ENCODE measurements at regions not wholly inside any gene's neighbourhood (a gene's known extent, or its start where the extent isn't known, plus 50 kb on each side); places are given as distances from the start of the nearest gene placed in this dataset.

DNA sequence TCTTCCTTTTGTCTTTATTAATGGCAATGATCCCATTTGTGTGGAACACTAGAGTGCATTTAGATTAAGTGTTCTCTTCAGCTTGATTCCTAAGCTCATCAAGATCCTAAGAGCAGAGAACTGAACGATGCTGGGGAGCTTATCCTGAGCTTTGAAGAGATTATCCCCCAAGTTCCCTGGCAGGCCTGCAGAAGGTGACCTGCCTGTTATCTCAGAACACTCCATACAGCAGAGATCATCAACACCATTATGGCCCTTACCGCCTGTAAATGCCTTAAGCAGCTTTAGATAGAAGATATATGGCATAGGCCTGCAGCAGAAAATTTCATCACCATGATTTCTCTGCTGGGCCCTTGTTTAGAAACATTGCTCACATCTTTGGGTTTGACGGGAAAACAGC, 779.9 kb upstream of the MAP3K7 start:
- TF ChIP-seq, protein P1, sequence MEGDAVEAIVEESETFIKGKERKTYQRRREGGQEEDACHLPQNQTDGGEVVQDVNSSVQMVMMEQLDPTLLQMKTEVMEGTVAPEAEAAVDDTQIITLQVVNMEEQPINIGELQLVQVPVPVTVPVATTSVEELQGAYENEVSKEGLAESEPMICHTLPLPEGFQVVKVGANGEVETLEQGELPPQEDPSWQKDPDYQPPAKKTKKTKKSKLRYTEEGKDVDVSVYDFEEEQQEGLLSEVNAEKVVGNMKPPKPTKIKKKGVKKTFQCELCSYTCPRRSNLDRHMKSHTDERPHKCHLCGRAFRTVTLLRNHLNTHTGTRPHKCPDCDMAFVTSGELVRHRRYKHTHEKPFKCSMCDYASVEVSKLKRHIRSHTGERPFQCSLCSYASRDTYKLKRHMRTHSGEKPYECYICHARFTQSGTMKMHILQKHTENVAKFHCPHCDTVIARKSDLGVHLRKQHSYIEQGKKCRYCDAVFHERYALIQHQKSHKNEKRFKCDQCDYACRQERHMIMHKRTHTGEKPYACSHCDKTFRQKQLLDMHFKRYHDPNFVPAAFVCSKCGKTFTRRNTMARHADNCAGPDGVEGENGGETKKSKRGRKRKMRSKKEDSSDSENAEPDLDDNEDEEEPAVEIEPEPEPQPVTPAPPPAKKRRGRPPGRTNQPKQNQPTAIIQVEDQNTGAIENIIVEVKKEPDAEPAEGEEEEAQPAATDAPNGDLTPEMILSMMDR (conservative IDR thresholded peaks at IDR 0.05; ENCODE audit: low read depth, low read length) = no peak
- H3K4me3 ChIP-seq (ENCODE audit: low read depth, low read length) = no peak overlapping the region
- DNase-seq (ENCODE audit: low read depth) = no peak

DNA sequence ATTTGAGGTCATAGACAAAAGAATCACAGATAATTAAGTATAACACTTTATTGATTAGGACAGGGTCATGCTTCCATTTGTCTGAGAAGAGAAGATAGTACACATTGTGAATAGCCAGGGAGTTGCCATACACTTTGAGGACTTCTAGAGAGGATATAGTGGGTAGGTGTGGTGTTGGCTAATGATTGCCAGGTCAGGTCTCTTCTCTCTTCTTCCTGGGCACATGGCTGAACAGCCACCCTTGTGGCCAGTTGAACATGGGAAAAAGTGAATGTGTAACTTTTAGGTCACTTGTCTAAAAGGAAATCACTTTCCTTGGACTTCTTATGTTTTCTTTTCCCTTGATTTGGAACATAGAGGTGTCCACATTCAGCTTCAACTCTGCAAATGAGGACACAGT, 772.1 kb upstream of the MAP3K7 start:
- TF ChIP-seq, protein P1 (conservative IDR thresholded peaks at IDR 0.05; ENCODE audit: low read depth, low read length) = peak; percentile 3
- no peak overlapping the region for H3K4me3 ChIP-seq (ENCODE audit: low read depth, low read length)
- DNase-seq (ENCODE audit: low read depth) = peak; percentile 3

DNA sequence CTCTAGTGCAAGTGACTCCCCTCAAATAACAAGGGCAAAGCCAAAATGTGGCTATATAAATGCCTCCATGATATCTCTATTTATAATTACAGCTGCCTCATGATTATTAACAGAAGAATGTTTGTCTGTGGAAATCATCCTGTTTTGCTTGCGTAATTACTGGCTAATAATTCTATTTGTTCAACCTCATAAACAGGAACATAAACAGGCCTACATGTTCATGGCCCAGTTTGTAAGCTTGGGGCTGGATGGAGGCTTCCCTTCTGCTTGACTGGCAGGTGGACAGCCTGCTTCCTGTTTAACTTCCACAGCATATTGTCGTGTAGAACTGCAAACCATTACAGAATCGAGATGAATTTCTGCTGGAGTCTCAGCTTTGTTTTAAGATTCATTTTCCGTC, 766.0 kb upstream of the MAP3K7 start:
- no peak for DNase-seq (ENCODE audit: low read depth)
- TF ChIP-seq, protein P1 (conservative IDR thresholded peaks at IDR 0.05; ENCODE audit: low read depth, low read length) = no peak
- H3K4me3 ChIP-seq (ENCODE audit: low read depth, low read length) = no peak overlapping the region

DNA sequence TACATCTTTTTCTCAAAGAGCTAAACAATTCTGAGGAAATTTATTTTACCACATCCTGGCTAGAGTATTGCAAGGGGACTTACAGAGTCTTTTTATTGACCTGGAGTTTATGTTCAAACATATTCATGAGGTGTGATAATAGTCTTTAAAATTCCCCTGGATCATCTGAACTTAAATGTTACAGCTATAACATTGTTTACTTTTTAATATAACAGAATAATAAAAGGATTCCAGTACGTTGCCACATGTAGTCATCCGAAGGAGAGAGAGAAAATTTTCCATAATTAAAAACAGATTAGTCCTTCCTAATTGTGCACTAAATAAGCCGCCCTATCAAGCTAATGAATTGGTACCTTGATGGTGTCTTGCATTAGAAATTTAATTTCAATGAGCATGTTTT, 765.4 kb upstream of the MAP3K7 start:
- no peak for DNase-seq (ENCODE audit: low read depth)
- TF ChIP-seq, protein P1 (conservative IDR thresholded peaks at IDR 0.05; ENCODE audit: low read depth, low read length) = no peak
- H3K4me3 ChIP-seq (ENCODE audit: low read depth, low read length) = no peak overlapping the region

DNA sequence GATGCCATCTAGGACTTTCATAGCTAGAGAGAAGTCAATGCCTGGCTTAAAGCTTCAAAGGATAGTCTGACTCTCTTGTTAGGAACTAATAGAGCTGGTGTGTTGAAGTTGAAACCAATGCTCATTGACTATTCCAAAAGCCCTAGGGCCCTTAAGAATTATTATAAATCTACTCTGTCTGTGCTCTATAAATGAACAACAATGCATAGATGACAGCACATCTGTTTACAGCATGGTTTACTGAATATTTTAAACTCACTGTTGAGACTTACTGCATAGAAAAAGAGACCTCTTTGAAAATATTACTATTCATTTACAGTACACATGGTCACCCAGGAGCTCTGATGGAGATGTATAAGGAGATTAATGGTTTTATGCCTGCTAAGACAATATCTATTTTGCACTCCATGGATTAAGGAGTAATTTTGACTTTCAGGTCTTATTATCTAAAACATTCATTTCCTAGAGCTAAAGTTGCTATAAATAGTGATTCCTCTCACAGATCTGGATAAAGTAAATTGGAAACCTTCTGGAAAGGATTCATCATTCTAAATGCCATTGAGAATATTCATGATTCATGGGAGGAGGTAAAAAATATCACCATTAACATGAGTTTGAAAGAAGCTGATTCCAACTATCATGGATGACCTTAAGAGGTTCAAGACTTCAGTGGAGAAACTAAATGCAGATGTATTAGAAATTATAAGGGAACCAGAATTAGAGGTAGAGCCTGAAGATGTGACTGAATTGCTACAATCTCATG, 763.5 kb upstream of the MAP3K7 start:
- no peak for DNase-seq (ENCODE audit: low read depth)
- H3K4me3 ChIP-seq (ENCODE audit: low read depth, low read length) = no peak overlapping the region
- TF ChIP-seq, protein P1 (conservative IDR thresholded peaks at IDR 0.05; ENCODE audit: low read depth, low read length) = no peak

DNA sequence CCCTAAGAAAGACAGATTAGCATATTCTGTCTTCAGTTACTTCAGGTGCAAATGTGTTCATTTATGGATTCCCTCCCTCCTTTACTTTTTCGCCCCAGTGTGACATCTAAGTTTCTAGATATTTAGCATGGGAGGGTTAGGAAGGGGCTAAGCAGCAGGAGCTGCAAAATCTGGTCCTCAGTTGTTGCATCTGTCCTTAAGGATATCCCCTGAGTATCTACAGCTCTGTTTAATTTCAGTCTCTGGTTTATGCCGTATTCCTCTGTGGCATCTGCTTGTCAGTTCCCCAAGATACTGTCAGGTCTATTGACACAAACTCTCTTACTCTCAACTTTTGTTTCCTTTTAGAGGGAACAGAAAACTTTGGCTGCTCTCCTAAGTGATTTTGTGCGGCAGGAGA, 754.6 kb upstream of the MAP3K7 start:
- H3K4me3 ChIP-seq (ENCODE audit: low read depth, low read length) = no peak overlapping the region
- no peak for DNase-seq (ENCODE audit: low read depth)
- TF ChIP-seq, protein P1 (conservative IDR thresholded peaks at IDR 0.05; ENCODE audit: low read depth, low read length) = no peak

DNA sequence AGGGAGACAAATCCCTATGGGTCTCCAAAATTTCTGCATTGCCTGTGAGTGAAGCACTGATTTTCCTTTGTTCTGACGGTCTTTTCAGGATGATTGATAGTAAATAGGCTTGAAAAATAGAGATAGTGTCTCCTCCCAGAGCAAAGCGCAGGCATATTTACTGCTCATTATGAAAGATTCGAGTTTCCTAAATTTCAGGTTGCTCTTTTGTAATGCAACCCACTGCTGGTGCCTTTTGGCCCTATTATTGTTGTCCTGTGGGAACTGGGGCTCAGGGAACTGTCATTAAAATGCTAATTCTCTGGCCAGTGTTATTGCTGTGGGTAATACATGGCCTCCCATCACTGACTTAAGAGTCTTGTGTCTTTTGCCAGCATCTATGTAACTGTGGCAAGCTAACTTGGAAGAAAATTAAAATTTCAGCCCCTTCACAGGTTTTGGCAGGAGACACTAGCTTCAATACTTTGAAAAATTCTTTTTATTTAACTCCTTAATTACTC, 754.1 kb upstream of the MAP3K7 start:
- no peak for DNase-seq (ENCODE audit: low read depth)
- no peak overlapping the region for H3K4me3 ChIP-seq (ENCODE audit: low read depth, low read length)
- TF ChIP-seq, protein P1 (conservative IDR thresholded peaks at IDR 0.05; ENCODE audit: low read depth, low read length) = no peak

Data from epithelial cell of proximal tubule (primary cell).